NCI-H524 (cell line): ENCODE measurements at regions not wholly inside any gene's neighbourhood (a gene's known extent, or its start where the extent isn't known, plus 50 kb on each side); places are given as distances from the start of the nearest gene placed in this dataset.
"Not testable (repeated sequence)": the region's sequence is repeated elsewhere in the genome, so short reads cannot be mapped to it uniquely, and the experiment has no call there.

ENCODE experiments used
- DNase-seq, 2 experiments: peaks; one replicate each; lab custom pipeline; 2025; lab: John Stamatoyannopoulos, UW

DNA sequence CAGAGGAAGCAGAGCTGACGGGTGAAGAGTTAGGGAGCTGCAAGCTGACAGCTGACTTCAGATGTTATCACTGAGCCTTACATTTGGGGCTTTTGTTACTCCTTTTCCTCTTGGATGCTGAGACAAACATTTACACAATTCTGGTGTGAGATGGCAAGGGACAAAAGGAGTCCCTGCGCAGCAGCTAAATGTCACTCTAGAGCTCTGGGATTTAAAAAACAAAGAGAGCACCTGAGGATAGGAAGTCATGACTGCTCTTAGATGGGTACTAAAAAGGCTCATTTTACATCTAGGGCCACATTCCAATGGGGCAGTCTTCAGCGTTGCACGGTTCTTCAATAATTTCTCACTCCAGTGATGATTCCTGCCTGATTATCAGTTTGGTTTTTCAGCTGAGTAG is 204.5 kb downstream of the RAB38 start:
- no peak for DNase-seq

DNA sequence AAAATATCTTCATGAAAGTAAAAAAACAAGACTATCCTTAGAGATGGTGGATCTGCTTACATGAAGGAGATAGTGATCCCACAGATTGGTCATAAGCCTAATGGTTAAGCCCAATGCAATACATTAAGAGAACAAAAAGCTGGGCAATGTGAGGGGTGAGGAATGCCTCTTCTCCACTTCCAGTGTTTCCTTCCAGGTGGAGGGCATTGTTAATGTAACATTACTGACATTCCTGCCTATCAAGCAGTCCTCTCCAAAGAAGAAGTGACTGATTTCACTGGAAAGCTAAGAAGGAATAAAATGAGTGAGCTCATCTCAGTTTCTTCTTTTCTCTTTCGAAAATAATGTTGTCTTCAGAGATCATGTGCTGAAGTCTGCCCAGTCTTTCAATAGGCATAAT is 207.8 kb downstream of the RAB38 start:
- DNase-seq, result no peak

DNA sequence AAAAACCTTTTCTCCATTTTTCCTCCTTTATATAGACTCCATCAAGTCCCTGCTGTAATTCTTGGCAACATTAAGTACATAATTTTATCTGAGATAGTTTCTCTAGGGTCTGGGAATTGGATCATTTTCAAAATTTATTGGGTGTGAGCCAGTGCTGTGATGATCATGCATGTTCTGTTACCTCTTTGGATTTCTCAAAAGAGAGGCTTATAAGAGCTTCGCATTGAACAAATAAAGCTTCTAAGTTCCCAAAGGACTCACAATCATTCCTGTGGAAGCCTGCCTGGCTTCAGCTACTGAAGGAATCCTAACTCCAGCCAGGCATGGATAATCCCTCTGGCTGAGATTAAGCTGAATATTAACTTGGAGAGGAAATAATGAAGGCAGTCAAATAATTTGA is 208.5 kb downstream of the RAB38 start:
- DNase-seq, result no peak

DNA sequence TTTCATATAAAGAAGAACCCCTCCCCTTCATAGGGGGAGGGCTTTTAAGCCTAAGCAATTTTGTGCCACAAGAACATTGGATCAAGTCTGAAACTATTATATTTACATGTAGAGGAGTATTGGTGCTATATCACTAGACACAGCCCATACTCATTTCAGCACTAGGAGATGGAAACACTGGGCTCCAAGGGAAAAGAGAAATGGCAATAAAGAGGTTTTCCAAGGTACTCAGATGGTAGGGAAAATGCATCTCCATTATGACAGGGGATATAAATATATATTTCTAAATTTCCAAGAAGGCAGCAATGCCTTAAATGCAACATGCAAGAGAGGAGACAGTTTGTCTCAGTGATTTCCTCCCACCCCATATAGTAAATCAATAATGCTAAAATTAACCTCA is 209.0 kb downstream of the RAB38 start:
- DNase-seq, result no peak

DNA sequence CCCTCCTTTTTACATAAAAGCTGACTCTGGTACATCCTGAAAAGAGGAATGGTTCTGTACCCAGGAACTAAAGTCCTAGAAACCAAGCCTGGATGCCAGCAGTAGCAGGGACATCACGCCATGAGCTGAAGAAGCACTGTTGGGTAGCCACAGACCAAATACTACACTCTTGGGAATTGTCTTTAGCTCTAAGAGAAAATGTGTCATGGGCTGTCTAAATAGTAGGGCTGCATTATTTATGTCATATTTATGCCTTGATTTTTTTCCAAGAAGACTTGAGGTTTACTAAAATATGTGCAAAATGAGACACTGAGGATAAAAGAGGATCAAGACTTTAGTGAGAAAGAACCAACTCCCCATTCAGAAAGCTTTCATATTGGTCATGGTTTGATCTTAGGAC is 213.6 kb downstream of the RAB38 start:
- no peak for DNase-seq

DNA sequence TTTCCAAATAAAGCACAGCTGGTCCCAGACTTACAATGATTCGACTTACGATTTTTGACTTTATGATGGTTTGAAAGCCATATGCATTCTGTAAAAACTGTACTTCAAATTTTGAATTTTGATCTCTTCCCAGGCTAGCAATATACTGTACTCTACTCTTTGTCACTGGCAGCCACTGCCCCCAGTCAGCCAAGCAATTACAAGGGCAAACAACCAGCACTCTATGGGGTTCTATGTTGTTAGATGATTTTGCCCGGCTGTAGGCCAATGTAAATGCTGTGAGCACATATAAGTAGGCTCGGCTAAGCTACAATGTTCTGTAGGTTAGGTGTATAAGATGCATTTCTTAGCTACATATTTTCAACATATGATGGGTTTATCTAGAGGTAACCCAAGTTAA is 217.3 kb downstream of the RAB38 start:
- no peak for DNase-seq

DNA sequence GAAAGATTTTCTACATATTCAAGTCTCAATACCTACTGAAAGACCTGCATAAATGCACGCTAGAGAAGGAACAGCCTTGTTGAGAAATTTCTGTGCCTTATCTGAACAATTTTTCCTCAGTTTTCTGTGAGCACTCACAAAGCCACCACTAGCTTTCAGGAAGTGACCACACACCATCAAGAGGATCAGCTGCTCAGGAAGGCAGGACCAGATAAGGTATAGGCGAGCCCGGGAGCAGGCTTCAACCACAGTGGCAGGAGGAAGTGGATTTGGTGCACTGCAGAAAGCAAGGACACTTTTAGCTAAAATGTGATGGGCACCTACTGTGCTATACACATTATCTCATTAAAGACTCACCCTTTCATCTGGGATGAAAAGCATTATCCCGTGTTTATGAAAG is 220.8 kb downstream of the RAB38 start:
- DNase-seq, result no peak

DNA sequence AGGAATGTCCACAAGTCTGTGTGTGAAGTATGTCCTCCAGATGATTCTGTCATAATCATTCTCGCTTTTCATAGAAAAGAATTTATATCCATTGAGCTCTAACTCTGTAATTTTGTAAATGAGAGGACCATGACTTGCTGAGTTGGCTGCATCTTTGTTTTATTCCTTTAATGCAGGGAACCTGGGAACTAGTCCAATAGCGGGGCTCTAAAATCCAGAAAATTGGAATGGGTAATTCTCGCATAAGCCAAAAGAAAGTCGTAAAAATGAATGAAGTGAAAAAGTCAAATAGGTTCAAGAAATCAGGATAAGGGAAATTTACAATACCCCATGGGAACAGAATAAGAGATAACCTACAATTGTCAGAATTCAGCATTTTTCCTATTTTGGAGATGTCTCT is 232.5 kb downstream of the RAB38 start:
- DNase-seq, result no peak

DNA sequence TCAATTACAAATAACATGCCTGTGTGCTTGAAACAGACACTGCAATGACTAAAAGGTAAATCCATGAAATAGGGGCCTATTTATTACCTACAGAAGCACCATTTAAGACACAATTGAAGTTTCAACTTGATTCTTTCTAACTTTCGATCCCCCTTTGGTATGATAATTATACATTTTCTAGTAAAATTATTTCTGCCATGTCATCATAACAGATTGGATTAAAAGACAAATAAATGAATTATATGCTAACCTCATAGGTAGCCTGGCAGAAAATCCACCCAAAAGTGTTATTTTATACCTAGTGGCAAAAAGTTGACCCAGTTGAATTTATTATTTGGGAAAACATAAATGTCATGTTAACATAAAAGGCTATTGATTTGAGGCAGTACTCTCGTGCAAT is 241.1 kb downstream of the RAB38 start:
- no peak for DNase-seq

DNA sequence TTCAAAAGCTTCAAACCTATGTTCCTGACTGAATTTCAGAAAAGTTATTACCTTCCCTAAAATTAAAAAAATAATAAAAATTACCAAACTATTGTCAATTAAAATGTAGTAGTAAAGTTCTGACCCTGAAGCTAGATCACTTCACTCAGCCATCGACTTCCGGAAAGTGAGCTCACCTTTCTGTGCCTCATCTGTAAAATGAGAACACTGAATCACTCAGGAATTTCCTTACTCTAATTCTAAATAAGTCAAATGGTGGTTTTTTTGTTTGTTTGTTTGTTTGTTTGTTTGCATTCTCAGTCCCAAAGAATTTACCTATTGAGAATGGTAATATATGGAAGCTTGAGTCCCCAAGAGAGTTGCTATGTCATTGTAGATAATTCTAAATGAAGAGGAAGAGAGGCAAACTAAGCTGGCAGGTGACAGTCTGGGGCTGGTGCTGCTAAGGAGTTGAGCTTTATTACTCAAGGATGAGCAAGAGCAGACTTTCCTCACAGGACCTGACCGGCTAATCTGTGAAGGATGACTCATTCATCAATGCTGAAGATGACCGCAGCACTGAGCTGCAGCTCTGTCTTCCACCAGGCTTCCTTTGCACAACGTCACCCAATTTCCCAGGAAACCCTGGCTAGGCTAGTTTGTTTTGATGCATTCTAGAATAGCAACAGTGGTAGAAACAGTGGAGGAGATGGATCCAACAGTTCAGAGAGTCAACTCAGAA is 248.8 kb downstream of the RAB38 start:
- DNase-seq, result no peak

DNA sequence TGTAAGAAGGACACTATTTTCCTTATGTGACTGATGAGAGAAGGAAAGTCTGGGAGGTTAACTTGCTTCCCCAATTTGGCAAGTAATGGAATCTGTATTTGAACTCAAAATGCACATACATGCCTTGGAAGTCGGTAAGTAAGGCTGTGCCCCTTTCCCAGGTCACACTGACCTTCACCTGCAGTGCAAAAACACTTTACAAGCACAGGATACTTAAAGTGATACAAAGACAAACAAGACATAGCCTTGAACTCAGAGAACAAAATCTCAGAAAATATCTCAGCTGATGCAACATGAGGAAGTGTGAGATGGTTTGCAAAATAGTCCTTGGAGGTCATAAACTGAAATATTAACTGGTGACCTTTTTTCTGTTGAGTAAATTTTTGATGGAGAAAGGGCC is 251.1 kb downstream of the RAB38 start:
- DNase-seq, result no peak

DNA sequence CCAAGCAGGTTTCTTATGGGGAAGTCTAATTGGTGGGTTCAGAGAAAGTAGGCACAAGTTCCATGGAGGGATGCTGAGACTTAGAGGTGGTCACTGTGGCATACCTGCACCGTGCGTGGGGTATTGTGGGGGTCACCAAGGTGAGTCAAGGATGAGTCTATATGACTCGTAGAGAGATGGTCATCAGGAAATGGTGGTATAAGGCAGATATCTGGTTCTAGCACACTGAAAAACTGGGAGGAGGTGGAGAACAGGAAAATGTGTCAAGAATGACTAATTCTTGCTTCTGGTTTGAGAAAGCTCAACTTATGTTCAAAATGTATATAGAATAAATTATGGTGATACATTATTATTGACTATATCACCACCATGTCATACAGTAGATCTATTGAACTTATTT is 258.1 kb downstream of the RAB38 start:
- no peak for DNase-seq

DNA sequence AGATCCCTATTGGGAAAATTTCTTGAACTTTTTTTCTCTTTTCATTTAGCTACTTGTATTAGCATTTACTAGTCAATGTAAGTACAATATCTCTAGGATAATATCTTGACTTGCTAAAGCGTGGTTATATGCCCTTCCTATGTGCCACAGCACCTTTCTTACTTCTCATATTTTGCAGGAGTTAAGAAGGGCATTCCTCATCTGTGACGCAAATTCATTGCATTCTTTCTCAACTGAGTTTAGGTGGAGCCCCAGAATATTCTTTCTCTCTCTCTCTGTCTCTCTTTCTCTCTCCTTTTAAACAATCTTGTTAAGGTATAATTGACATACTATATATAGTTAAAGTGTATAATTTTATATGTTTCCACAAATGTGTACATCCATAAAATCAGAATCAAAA is 266.1 kb downstream of the RAB38 start:
- DNase-seq, result no peak

DNA sequence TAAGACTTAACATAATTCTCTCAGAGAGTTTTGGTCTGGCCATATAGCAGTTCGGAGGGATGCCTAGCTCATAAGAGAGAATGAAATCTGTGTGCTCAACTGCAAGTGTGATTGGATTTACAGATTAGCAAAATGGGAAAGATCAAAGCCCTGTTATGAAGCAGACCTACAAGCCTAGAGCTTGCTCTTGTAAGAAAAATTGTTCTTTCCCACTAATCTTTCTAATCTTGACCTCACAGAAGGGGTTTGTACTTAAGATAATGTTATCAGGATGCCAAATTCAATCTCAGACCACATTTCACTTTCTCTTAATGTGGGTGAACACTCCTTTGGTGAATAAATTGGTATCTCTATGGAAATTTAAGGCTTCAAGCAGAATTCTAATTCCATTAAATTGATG is 267.2 kb downstream of the RAB38 start:
- no peak for DNase-seq

DNA sequence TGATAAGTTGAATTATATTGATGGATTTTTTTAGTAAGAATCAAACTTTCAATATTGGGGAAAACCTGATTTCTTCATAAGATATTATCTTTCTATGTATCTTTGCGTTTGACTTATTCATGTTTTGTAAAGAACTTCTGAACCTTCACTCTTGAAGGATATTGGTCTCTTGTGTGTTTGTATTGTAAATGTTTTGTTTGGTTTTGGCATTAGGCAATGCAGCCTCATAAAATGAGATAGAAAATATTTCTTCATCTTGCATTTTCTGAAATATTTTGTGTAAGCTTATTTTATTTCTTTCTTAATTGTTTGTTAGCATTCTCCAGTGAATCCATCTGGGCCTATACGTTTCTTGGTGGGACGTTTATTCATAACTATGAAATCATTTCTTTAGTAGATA is 271.9 kb downstream of the RAB38 start:
- DNase-seq, result no peak

DNA sequence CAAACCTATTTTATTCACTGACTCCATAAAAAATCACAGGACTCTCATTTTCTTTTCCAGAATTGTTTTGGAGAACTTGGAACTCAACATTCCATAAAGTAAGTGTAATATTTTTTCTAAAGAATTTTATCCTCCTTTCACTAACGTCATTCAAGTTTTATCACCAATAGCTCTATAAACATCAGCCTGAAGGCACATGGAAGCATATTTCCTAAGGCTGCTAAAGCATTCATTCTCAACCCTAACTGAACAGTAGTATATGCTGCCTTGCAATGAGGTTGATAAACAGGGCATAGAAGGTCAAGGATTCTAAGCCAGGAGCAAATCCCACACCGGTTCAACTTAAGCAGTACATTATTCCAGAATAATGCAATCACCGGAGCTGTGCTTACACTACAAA is 273.9 kb downstream of the RAB38 start:
- DNase-seq, result no peak

DNA sequence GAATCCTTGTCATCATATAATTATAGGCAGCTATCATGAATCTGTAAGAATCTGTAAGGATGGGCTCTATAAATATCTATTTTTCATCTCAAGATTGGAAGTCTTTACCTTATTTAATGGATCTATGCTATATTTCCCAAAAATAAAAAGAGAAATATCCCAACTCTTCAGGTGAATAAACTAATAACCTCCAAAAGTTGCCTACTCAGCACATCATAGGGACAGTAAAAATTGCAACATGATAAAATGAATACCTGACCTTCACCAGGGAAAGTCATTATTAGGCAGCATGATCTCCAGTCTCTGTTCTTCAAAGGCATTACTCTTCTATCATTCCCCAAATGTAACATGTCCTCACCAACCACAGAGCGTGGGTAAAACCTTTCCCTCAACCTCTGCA is 277.3 kb downstream of the RAB38 start:
- no peak for DNase-seq

DNA sequence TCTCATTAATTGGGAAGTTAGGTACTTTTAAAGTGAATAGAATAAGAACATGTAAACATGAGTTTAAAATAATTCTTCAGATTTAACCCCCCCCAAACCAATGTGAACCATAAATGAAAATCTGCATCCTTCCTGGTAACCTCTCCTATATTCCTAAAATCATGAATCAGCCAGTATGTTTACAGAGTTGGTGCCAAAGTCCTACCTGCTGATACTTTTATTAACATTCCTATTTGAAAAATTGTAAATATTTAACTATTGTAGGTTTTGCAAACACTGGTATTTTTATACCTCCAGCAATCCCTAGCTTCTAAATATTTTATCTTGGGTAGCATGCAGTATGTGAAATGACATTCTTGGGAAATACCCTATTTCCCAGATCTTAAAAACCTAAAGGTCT is 278.2 kb downstream of the RAB38 start:
- no peak for DNase-seq

DNA sequence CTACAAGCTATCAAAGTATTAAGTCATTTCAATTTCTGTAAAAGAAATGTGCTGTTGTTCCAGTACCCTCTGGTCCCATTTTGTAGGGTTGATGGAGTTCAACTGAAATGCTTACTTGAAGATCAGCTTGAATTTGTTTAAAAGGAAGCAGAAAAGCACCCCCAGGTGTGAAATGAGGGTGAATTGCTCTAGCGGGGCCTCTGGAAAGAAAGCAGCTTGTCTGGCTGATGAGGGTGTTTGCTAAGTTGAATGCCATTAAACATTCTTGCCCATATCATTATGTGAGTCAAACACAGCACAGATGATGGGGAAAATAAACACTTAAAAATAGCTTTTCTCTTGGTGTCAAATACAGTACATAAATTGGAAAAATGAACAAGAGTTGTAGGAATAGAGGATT is 280.3 kb downstream of the RAB38 start:
- peak in 1 of 2 experiments; percentile 35 for DNase-seq

DNA sequence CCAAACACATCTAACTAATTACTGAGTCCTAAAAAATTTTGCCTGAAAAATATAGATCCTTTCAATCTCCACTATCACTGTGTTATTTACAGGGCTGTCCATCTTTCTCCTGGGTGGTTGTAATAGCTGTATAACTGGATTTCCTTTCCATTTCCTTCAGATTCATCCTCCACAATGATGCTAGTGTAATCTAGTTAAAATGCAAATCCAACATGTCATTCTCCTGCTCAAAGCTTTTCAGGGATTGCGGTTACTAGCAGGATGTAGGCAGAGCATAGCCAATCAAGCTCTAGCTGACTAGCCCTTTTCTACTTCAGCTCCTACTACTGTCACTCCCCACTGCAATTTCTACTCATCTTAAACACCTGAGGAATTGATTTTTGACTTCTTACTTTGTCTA is 283.0 kb downstream of the RAB38 start:
- DNase-seq, result no peak

DNA sequence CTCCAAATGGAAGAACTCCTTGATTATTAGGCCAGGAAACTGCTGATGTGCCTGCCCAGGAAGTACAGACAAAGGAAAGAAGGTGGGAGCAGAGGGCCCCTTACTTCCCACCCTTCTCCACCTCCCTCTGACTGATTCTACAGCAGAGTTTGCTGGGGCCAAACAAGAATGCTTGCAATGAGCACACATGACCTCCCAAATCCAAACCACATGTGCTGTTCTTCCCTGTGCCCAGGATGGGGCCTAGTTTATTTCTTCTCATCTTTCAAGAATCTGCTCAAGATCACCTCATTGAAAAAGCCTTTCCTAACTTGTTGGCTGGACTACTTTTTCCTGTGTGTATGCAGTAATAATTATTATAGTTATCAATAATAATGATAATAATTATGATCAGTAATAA is 286.1 kb downstream of the RAB38 start:
- DNase-seq, result no peak

DNA sequence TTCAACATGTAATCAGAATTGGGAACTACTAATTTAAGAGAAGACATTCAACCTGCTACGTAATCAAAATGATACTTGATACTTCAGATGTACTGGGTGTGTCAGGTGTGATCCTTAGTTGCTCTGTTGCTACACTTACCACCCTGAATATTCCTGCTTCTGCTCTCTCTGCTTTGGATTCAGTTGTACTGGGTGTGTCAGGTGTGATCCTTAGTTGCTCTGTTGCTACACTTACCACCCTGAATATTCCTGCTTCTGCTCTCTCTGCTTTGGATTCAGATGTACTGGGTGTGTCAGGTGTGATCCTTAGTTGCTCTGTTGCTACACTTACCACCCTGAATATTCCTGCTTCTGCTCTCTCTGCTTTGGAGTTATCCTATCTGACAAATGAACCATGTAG is 290.2 kb downstream of the RAB38 start:
- DNase-seq, result not testable (repeated sequence)

DNA sequence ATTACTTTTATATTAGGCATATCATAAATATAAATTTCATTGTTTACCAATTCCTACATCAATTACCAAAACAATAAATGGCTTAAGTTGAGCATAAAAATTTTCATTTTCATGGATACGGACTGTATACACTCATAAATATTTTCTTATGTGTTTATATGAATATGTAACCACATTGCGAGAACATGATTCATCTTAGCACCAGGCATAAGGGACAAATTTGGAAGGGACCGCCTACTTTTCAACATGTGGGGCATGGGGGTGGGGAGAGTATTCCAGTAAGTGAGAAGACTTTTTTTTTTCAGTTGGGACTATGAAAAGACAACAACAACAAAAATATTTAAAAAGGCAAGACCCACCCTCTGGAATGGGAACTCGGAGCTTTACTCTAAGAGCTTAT is 296.1 kb downstream of the RAB38 start:
- no peak for DNase-seq

DNA sequence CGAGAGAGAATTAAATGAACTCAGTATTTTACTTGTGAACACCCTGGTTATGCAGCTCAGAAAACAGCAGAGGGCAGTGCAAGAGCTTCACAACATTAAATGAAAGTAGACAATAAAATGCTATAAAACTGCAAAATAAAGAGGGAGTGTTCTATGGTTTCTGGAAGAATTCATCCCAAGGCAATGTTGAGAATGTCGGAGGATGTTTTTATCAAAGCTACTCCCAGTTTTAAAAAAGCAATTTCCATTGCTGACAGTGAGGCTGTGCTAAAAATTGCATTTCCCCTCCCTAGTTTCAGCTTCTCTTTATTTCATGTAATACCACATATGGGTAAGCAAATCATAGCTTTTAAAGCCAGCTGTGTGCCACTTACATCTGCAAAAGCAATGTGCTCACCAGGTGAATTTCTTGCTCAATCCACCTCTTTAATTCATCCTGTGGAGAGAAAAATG is 296.8 kb downstream of the RAB38 start:
- DNase-seq, result peak in 1 of 2 experiments; percentile 51

DNA sequence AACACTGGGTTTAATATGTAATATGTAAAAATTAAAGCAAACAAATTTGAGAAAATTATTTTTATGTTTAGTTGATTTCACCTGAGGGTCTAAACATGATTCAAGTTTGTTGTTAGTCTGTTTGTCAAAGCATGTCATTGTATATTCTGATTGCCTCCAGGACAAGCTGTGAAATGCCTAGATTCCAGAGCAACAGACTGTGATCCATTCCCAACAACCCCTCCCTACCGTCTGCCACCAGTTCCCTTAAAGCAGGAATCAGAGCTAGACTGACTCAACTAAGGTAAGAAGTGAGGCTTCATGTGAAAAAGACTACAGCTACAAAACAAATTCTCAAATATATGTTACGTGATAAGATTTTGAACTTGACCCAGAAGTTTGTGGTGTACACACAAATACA is 304.2 kb downstream of the RAB38 start:
- no peak for DNase-seq
